ENCODE measurements at regions not wholly inside any gene's neighbourhood (a gene's known extent, or its start where the extent isn't known, plus 50 kb on each side); places are given as distances from the start of the nearest gene placed in this dataset.

GRCh38 chr10:33635967-33636515 is 301.6 kb upstream of the NRP1 start:
- Histone ChIP-seq H3K9ac (ENCODE audit: insufficient read length, low read depth) (no peak overlapping the region), H3K4me3 (ENCODE audit: insufficient read length, low read depth) (no peak overlapping the region), H3K4me1 (ENCODE audit: insufficient read depth, insufficient read length) (no peaks in the 10 kb centered on the region), H3K36me3 (ENCODE audit: insufficient read depth, insufficient read length, low read length) (no peaks in the 10 kb centered on the region), H3K27me3 (ENCODE audit: insufficient read depth, insufficient read length) (no peaks in the 10 kb centered on the region), H3K9me3 (ENCODE audit: insufficient read depth, low read length) (no peaks in the 10 kb centered on the region)
- no peak for DNase-seq (ENCODE audit: low read depth, low spot score)
- TF ChIP-seq YY1 (IDR thresholded peaks at IDR 0.05; ENCODE audit: insufficient read depth, insufficient read length) (no peak), SUZ12 (IDR thresholded peaks at IDR 0.05; ENCODE audit: extremely low read depth, insufficient read depth, insufficient read length) (no peak), ZNF274 (IDR thresholded peaks at IDR 0.05; ENCODE audit: low read depth, low read length) (no peak)

- Histone ChIP-seq H3K9ac (ENCODE audit: insufficient read length, low read depth) (no peak overlapping the region), H3K4me3 (ENCODE audit: insufficient read length, low read depth) (no peak overlapping the region), H3K4me1 (ENCODE audit: insufficient read depth, insufficient read length) (no peaks in the 10 kb centered on the region), H3K36me3 (ENCODE audit: insufficient read depth, insufficient read length, low read length) (no peaks in the 10 kb centered on the region), H3K9me3 (ENCODE audit: insufficient read depth, low read length) (no peaks in the 10 kb centered on the region), H3K27me3 (ENCODE audit: insufficient read depth, insufficient read length) (no peaks in the 10 kb centered on the region)
- DNase-seq (ENCODE audit: low read depth, low spot score) = no peak
- no peak for TF ChIP-seq SUZ12 (IDR thresholded peaks at IDR 0.05; ENCODE audit: extremely low read depth, insufficient read depth, insufficient read length)
- TF ChIP-seq ZNF274 (IDR thresholded peaks at IDR 0.05; ENCODE audit: low read depth, low read length) = no peak
- TF ChIP-seq YY1 (IDR thresholded peaks at IDR 0.05; ENCODE audit: insufficient read depth, insufficient read length) = no peak
These were observed 298.0 kb upstream of the NRP1 start for GRCh38 chr10:33632432-33632831.

- Histone ChIP-seq H3K27me3 (ENCODE audit: insufficient read depth, insufficient read length) (no peaks in the 10 kb centered on the region), H3K9me3 (ENCODE audit: insufficient read depth, low read length) (no peaks in the 10 kb centered on the region), H3K36me3 (ENCODE audit: insufficient read depth, insufficient read length, low read length) (no peaks in the 10 kb centered on the region), H3K9ac (ENCODE audit: insufficient read length, low read depth) (no peak overlapping the region), H3K4me1 (ENCODE audit: insufficient read depth, insufficient read length) (no peaks in the 10 kb centered on the region), H3K4me3 (ENCODE audit: insufficient read length, low read depth) (no peak overlapping the region)
- no peak for DNase-seq (ENCODE audit: low read depth, low spot score)
- TF ChIP-seq ZNF274 (IDR thresholded peaks at IDR 0.05; ENCODE audit: low read depth, low read length) (no peak), SUZ12 (IDR thresholded peaks at IDR 0.05; ENCODE audit: extremely low read depth, insufficient read depth, insufficient read length) (no peak), YY1 (IDR thresholded peaks at IDR 0.05; ENCODE audit: insufficient read depth, insufficient read length) (no peak)
These were observed 297.5 kb upstream of the NRP1 start for GRCh38 chr10:33631991-33632390.

- H3K9ac ChIP-seq (ENCODE audit: insufficient read length, low read depth) = no peak overlapping the region
- H3K36me3 ChIP-seq (ENCODE audit: insufficient read depth, insufficient read length, low read length) = no peaks in the 10 kb centered on the region
- no peak overlapping the region for H3K4me3 ChIP-seq (ENCODE audit: insufficient read length, low read depth)
- no peaks in the 10 kb centered on the region for H3K27me3 ChIP-seq (ENCODE audit: insufficient read depth, insufficient read length)
- no peaks in the 10 kb centered on the region for H3K4me1 ChIP-seq (ENCODE audit: insufficient read depth, insufficient read length)
- DNase-seq (ENCODE audit: low read depth, low spot score) = no peak
- no peaks in the 10 kb centered on the region for H3K9me3 ChIP-seq (ENCODE audit: insufficient read depth, low read length)
- TF ChIP-seq SUZ12 (IDR thresholded peaks at IDR 0.05; ENCODE audit: extremely low read depth, insufficient read depth, insufficient read length) = no peak
- no peak for TF ChIP-seq ZNF274 (IDR thresholded peaks at IDR 0.05; ENCODE audit: low read depth, low read length)
- no peak for TF ChIP-seq YY1 (IDR thresholded peaks at IDR 0.05; ENCODE audit: insufficient read depth, insufficient read length)
These were observed 296.3 kb upstream of the NRP1 start for GRCh38 chr10:33630761-33631160.

GRCh38 chr10:33627611-33628010 is 293.1 kb upstream of the NRP1 start:
- no peak for DNase-seq (ENCODE audit: low read depth, low spot score)
- Histone ChIP-seq H3K9me3 (ENCODE audit: insufficient read depth, low read length) (no peaks in the 10 kb centered on the region), H3K9ac (ENCODE audit: insufficient read length, low read depth) (no peak overlapping the region), H3K4me1 (ENCODE audit: insufficient read depth, insufficient read length) (no peaks in the 10 kb centered on the region), H3K27me3 (ENCODE audit: insufficient read depth, insufficient read length) (no peaks in the 10 kb centered on the region), H3K4me3 (ENCODE audit: insufficient read length, low read depth) (no peak overlapping the region), H3K36me3 (ENCODE audit: insufficient read depth, insufficient read length, low read length) (no peaks in the 10 kb centered on the region)
- TF ChIP-seq ZNF274 (IDR thresholded peaks at IDR 0.05; ENCODE audit: low read depth, low read length) (no peak), SUZ12 (IDR thresholded peaks at IDR 0.05; ENCODE audit: extremely low read depth, insufficient read depth, insufficient read length) (no peak), YY1 (IDR thresholded peaks at IDR 0.05; ENCODE audit: insufficient read depth, insufficient read length) (no peak)

- Histone ChIP-seq H3K4me3 (ENCODE audit: insufficient read length, low read depth) (no peak overlapping the region), H3K9ac (ENCODE audit: insufficient read length, low read depth) (no peak overlapping the region), H3K27me3 (ENCODE audit: insufficient read depth, insufficient read length) (no peaks in the 10 kb centered on the region), H3K9me3 (ENCODE audit: insufficient read depth, low read length) (no peaks in the 10 kb centered on the region), H3K36me3 (ENCODE audit: insufficient read depth, insufficient read length, low read length) (no peaks in the 10 kb centered on the region), H3K4me1 (ENCODE audit: insufficient read depth, insufficient read length) (no peaks in the 10 kb centered on the region)
- TF ChIP-seq SUZ12 (IDR thresholded peaks at IDR 0.05; ENCODE audit: extremely low read depth, insufficient read depth, insufficient read length) (no peak), ZNF274 (IDR thresholded peaks at IDR 0.05; ENCODE audit: low read depth, low read length) (no peak), YY1 (IDR thresholded peaks at IDR 0.05; ENCODE audit: insufficient read depth, insufficient read length) (no peak)
- no peak for DNase-seq (ENCODE audit: low read depth, low spot score)
These were observed 292.5 kb upstream of the NRP1 start for GRCh38 chr10:33626798-33627466.

GRCh38 chr10:33623669-33624068 is 289.2 kb upstream of the NRP1 start:
- no peak for DNase-seq (ENCODE audit: low read depth, low spot score)
- Histone ChIP-seq H3K9me3 (ENCODE audit: insufficient read depth, low read length) (no peaks in the 10 kb centered on the region; the same call in 1 of the 2 replicates), H3K4me1 (ENCODE audit: insufficient read depth, insufficient read length) (no peaks in the 10 kb centered on the region), H3K36me3 (ENCODE audit: insufficient read depth, insufficient read length, low read length) (no peaks in the 10 kb centered on the region), H3K9ac (ENCODE audit: insufficient read length, low read depth) (no peak overlapping the region), H3K4me3 (ENCODE audit: insufficient read length, low read depth) (no peak overlapping the region), H3K27me3 (ENCODE audit: insufficient read depth, insufficient read length) (no peaks in the 10 kb centered on the region)
- TF ChIP-seq ZNF274 (IDR thresholded peaks at IDR 0.05; ENCODE audit: low read depth, low read length) (no peak), YY1 (IDR thresholded peaks at IDR 0.05; ENCODE audit: insufficient read depth, insufficient read length) (no peak), SUZ12 (IDR thresholded peaks at IDR 0.05; ENCODE audit: extremely low read depth, insufficient read depth, insufficient read length) (no peak)

Measured in NT2/D1 (cell line).